Gastroesophageal sphincter (tissue), 4 donors: ENCODE measurements at regions not wholly inside any gene's neighbourhood (a gene's known extent, or its start where the extent isn't known, plus 50 kb on each side); places are given as distances from the start of the nearest gene placed in this dataset.

Experiments used
- ATAC-seq: fragments of 150-250 bp; one replicate; pipeline ENCODE4 v1.9.1; 2016; ENCODE audit warnings: mild to moderate bottlenecking, moderate library complexity
- H3K27ac ChIP-seq, 4 donors: fragments of 200-600 bp; sonication (generic) in 3 of 4; 1 replicate in 3 of 4; 2 replicates in 1 of 4; pipeline ENCODE4 v1.5.1; 2016 to 2019
- H3K27me3 ChIP-seq: fragments of 200-600 bp; sonication (generic); one replicate; pipeline ENCODE4 v1.5.1; 2019
- H3K36me3 ChIP-seq, 2 donors: fragments of 200-600 bp; sonication (generic); one replicate each; pipeline ENCODE4 v1.5.1; 2019; ENCODE audit warnings: control low read depth in 1 of 2
- H3K4me1 ChIP-seq, 3 donors: fragments of 200-600 bp; sonication (generic); 1 replicate in 2 of 3; 2 replicates in 1 of 3; pipeline ENCODE4 v1.5.1; 2016 to 2019; ENCODE audit warnings: control low read depth in 2 of 3
- H3K4me3 ChIP-seq, 2 donors: fragments of 200-600 bp; sonication (generic); one replicate each; pipeline ENCODE4 v1.5.1; 2019; ENCODE audit warnings: mild to moderate bottlenecking in 1 of 2, moderate library complexity in 1 of 2
- H3K9me3 ChIP-seq, 3 donors: fragments of 200-600 bp; sonication (generic); one replicate each; pipeline ENCODE4 v1.5.1; 2017 to 2019; ENCODE audit warnings: control low read depth in 2 of 3
- CTCF ChIP-seq, 4 experiments: fragments of 200-600 bp in 2 of 4; fragments of 450-650 bp in 2 of 4; sonication (generic) in 1 of 4; IDR thresholded peaks; one replicate each; pipeline ENCODE4 v1.5.1; 2017 to 2019; ENCODE audit warnings: antibody characterized with exemption in 4 of 4, mild to moderate bottlenecking in 2 of 4, moderate library complexity in 2 of 4
- EP300 ChIP-seq: sonication (generic); formaldehyde crosslinking; IDR thresholded peaks from one replicate; pipeline ENCODE4 v1.6.1; 2017; ENCODE audit warnings: antibody characterized with exemption, mild to moderate bottlenecking
- POLR2A ChIP-seq, 2 donors: fragments of 450-650 bp; IDR thresholded peaks; one replicate each; pipeline ENCODE4 v1.6.1; 2017; ENCODE audit warnings: antibody characterized with exemption in 2 of 2, mild to moderate bottlenecking in 2 of 2, moderate library complexity in 1 of 2
- POLR2AphosphoS5 ChIP-seq: sonication (generic); formaldehyde crosslinking; IDR thresholded peaks from one replicate; pipeline ENCODE4 v1.6.1; 2017; ENCODE audit warnings: antibody characterized with exemption
- WGBS, 2 donors: methylation state at CpG; one replicate each; pipeline ENCODE4 v1.1.5; 2018; ENCODE audit warnings: low coverage in 1 of 2; 5-methylcytosine and 5-hydroxymethylcytosine counted together

- Histone ChIP-seq H3K4me3 (no peak overlapping the region), H3K27ac (no peak overlapping the region), H3K36me3 (no peaks in the 10 kb centered on the region), H3K9me3 (no peaks in the 10 kb centered on the region), H3K4me1 (no peaks in the 10 kb centered on the region), H3K27me3 (no peaks in the 10 kb centered on the region)
- no peak for ATAC-seq
- no peak for TF ChIP-seq EP300
- TF ChIP-seq POLR2A (IDR thresholded peaks at IDR 0.05) = no peak
- TF ChIP-seq CTCF (IDR thresholded peaks at IDR 0.05) = no peak
- no peak for TF ChIP-seq POLR2AphosphoS5
- 58 to 77% methylated on average over 2 of the region's 2 CpGs for WGBS, 2 donors
Observed at GRCh38 chr20:6925744-6926278, 158.3 kb downstream of the BMP2 start.

- H3K4me1 ChIP-seq = no peaks in the 10 kb centered on the region
- H3K27me3 ChIP-seq = no peaks in the 10 kb centered on the region
- TF ChIP-seq EP300 (no peak), CTCF (IDR thresholded peaks at IDR 0.05) (no peak), POLR2AphosphoS5 (no peak), POLR2A (IDR thresholded peaks at IDR 0.05) (no peak)
- 47 to 77% methylated on average over 5 of the region's 5 CpGs for WGBS, 2 donors
- H3K27ac ChIP-seq = no peak overlapping the region
- H3K36me3 ChIP-seq = no peaks in the 10 kb centered on the region
- no peak overlapping the region for H3K4me3 ChIP-seq
- ATAC-seq = no peak
- H3K9me3 ChIP-seq = no peaks in the 10 kb centered on the region
Observed at GRCh38 chr20:6940048-6940447, 172.6 kb downstream of the BMP2 start.

- TF ChIP-seq CTCF (IDR thresholded peaks at IDR 0.05) (no peak), EP300 (no peak), POLR2AphosphoS5 (no peak), POLR2A (IDR thresholded peaks at IDR 0.05) (no peak)
- no peaks in the 10 kb centered on the region for H3K9me3 ChIP-seq
- 36 to 51% methylated on average over 2 of the region's 2 CpGs for WGBS, 2 donors
- ATAC-seq = no peak
- H3K36me3 ChIP-seq = no peaks in the 10 kb centered on the region
- no peaks in the 10 kb centered on the region for H3K4me1 ChIP-seq
- no peak overlapping the region for H3K27ac ChIP-seq
- H3K27me3 ChIP-seq = no peaks in the 10 kb centered on the region
- no peak overlapping the region for H3K4me3 ChIP-seq
Observed at GRCh38 chr20:6940876-6941275, 173.4 kb downstream of the BMP2 start.

GRCh38 chr20:6941571-6941970, 174.1 kb downstream of the BMP2 start:
- 85 to 90% methylated on average over 2 of the region's 2 CpGs for WGBS, 2 donors
- no peak for TF ChIP-seq POLR2AphosphoS5
- TF ChIP-seq CTCF (IDR thresholded peaks at IDR 0.05) = no peak
- TF ChIP-seq EP300 = no peak
- TF ChIP-seq POLR2A (IDR thresholded peaks at IDR 0.05) = no peak
- Histone ChIP-seq H3K4me3 (no peak overlapping the region), H3K4me1 (no peaks in the 10 kb centered on the region), H3K27ac (no peak overlapping the region), H3K36me3 (no peaks in the 10 kb centered on the region), H3K9me3 (no peaks in the 10 kb centered on the region), H3K27me3 (no peaks in the 10 kb centered on the region)
- no peak for ATAC-seq

GRCh38 chr20:6942266-6942665, 174.8 kb downstream of the BMP2 start:
- no peak for ATAC-seq
- Histone ChIP-seq H3K4me3 (no peak overlapping the region), H3K27me3 (no peaks in the 10 kb centered on the region), H3K27ac (no peak overlapping the region), H3K4me1 (no peaks in the 10 kb centered on the region), H3K9me3 (no peaks in the 10 kb centered on the region), H3K36me3 (no peaks in the 10 kb centered on the region)
- 74 to 83% methylated on average over 1 to 3 of the region's 3 CpGs for WGBS, 2 donors
- TF ChIP-seq POLR2A (IDR thresholded peaks at IDR 0.05) (no peak), EP300 (no peak), POLR2AphosphoS5 (no peak), CTCF (IDR thresholded peaks at IDR 0.05) (no peak)
